WERI-Rb-1 (cell line): ENCODE measurements at regions not wholly inside any gene's neighbourhood (a gene's known extent, or its start where the extent isn't known, plus 50 kb on each side); places are given as distances from the start of the nearest gene placed in this dataset.

ENCODE experiments used
- DNase-seq: peaks from one replicate; pipeline ENCODE4 v3.0.0-alpha.2; 2020
- H3K27ac ChIP-seq: fragments of 250-450 bp; sonication (Bioruptor Pico); 2 replicates; pipeline ENCODE4 v1.5.1; 2020; ENCODE audit warnings: mild to moderate bottlenecking, moderate library complexity
- H3K27me3 ChIP-seq: fragments of 250-450 bp; sonication (Bioruptor Pico); 2 replicates; pipeline ENCODE4 v1.5.1; 2021; ENCODE audit warnings: mild to moderate bottlenecking, low read depth, moderate library complexity; ENCODE audit not compliant: insufficient read depth, severe bottlenecking
- H3K36me3 ChIP-seq: fragments of 250-450 bp; sonication (Bioruptor Pico); 2 replicates; pipeline ENCODE4 v1.5.1; 2020; ENCODE audit warnings: mild to moderate bottlenecking, moderate library complexity
- H3K4me3 ChIP-seq: 2 replicates; pipeline ENCODE4 v1.5.1; 2011; ENCODE audit warnings: low read depth, mild to moderate bottlenecking, control low read depth, low read length
- H3K9me3 ChIP-seq: fragments of 250-450 bp; sonication (Bioruptor Pico); 2 replicates; pipeline ENCODE4 v1.5.1; 2021; ENCODE audit warnings: mild to moderate bottlenecking, moderate library complexity; ENCODE audit not compliant: severe bottlenecking
- TF ChIP-seq, protein P1 (sequence below): IDR thresholded peaks from 2 replicates; pipeline ENCODE4 v1.5.1; 2011; ENCODE audit warnings: low read depth, mild to moderate bottlenecking, control low read depth, inconsistent platforms, low read length

- Histone ChIP-seq H3K9me3 (no peaks in the 10 kb centered on the region), H3K36me3 (no peaks in the 10 kb centered on the region), H3K27ac (no peak overlapping the region), H3K27me3 (no peaks in the 10 kb centered on the region), H3K4me3 (no peak overlapping the region)
- DNase-seq = no peak
- TF ChIP-seq, protein P1, sequence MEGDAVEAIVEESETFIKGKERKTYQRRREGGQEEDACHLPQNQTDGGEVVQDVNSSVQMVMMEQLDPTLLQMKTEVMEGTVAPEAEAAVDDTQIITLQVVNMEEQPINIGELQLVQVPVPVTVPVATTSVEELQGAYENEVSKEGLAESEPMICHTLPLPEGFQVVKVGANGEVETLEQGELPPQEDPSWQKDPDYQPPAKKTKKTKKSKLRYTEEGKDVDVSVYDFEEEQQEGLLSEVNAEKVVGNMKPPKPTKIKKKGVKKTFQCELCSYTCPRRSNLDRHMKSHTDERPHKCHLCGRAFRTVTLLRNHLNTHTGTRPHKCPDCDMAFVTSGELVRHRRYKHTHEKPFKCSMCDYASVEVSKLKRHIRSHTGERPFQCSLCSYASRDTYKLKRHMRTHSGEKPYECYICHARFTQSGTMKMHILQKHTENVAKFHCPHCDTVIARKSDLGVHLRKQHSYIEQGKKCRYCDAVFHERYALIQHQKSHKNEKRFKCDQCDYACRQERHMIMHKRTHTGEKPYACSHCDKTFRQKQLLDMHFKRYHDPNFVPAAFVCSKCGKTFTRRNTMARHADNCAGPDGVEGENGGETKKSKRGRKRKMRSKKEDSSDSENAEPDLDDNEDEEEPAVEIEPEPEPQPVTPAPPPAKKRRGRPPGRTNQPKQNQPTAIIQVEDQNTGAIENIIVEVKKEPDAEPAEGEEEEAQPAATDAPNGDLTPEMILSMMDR = no peak
Observed at GRCh38 chr22:48754611-48755058, 1073.0 kb downstream of the BRD1 start.

- TF ChIP-seq, protein P1 = no peak
- H3K36me3 ChIP-seq = no peaks in the 10 kb centered on the region
- no peak for DNase-seq
Observed at GRCh38 chr22:48753752-48754517, 1073.7 kb downstream of the BRD1 start.

GRCh38 chr22:48753381-48753730, 1074.3 kb downstream of the BRD1 start:
- no peak overlapping the region for H3K4me3 ChIP-seq
- no peak overlapping the region for H3K27ac ChIP-seq
- no peaks in the 10 kb centered on the region for H3K9me3 ChIP-seq
- TF ChIP-seq, protein P1 = no peak
- DNase-seq = no peak
- H3K27me3 ChIP-seq = no peaks in the 10 kb centered on the region
- H3K36me3 ChIP-seq = no peaks in the 10 kb centered on the region

More at GRCh38 chr22:48753752-48754517, 1073.7 kb downstream of the BRD1 start:
- Histone ChIP-seq H3K9me3 (no peaks in the 10 kb centered on the region), H3K4me3 (no peak overlapping the region), H3K27ac (no peak overlapping the region), H3K27me3 (no peaks in the 10 kb centered on the region)

GRCh38 chr22:48752451-48753380, 1075.0 kb downstream of the BRD1 start:
- no peak overlapping the region for H3K27ac ChIP-seq
- no peaks in the 10 kb centered on the region for H3K27me3 ChIP-seq
- H3K36me3 ChIP-seq = no peaks in the 10 kb centered on the region
- H3K4me3 ChIP-seq = no peak overlapping the region
- no peaks in the 10 kb centered on the region for H3K9me3 ChIP-seq
- DNase-seq = no peak
- TF ChIP-seq, protein P1 = no peak

- no peaks in the 10 kb centered on the region for H3K36me3 ChIP-seq
- TF ChIP-seq, protein P1 = no peak
- H3K4me3 ChIP-seq = no peak overlapping the region
- H3K27ac ChIP-seq = no peak overlapping the region
- H3K9me3 ChIP-seq = no peaks in the 10 kb centered on the region
- H3K27me3 ChIP-seq = no peaks in the 10 kb centered on the region
- DNase-seq = no peak
Observed at GRCh38 chr22:48751539-48752437, 1075.9 kb downstream of the BRD1 start.
